DMS153 treated with DMSO at 0.1 percent for 48 hours (cell line): ENCODE measurements at regions not wholly inside any gene's neighbourhood (a gene's known extent, or its start where the extent isn't known, plus 50 kb on each side); places are given as distances from the start of the nearest gene placed in this dataset.
A peak's percentile ranks its signal among the peaks of the same experiment; 100 is the strongest.

ENCODE experiments used
- DNase-seq: peaks from one replicate; lab custom pipeline; 2025; ENCODE audit not compliant: unreplicated experiment; lab: John Stamatoyannopoulos, UW

GRCh38 chr4:28536124-28536523 is 1675.5 kb downstream of the STIM2 start:
- DNase-seq, result no peak

GRCh38 chr4:28545986-28546385 is 1685.3 kb downstream of the STIM2 start:
- no peak for DNase-seq

- no peak for DNase-seq
These were observed 1687.5 kb downstream of the STIM2 start for GRCh38 chr4:28548136-28548535.

- DNase-seq, result no peak
These were observed 1688.0 kb downstream of the STIM2 start for GRCh38 chr4:28548594-28548993.

- DNase-seq, result no peak
These were observed 1695.2 kb downstream of the STIM2 start for GRCh38 chr4:28555866-28556265.

GRCh38 chr4:28557755-28558154 is 1697.1 kb downstream of the STIM2 start:
- DNase-seq, result no peak

GRCh38 chr4:28558895-28559294 is 1698.3 kb downstream of the STIM2 start:
- no peak for DNase-seq

- DNase-seq, result no peak
These were observed 1702.3 kb downstream of the STIM2 start for GRCh38 chr4:28562913-28563312.

GRCh38 chr4:28565396-28565795 is 1704.8 kb downstream of the STIM2 start:
- DNase-seq, result no peak

GRCh38 chr4:28600958-28601357 is 1740.3 kb downstream of the STIM2 start:
- DNase-seq, result no peak

- DNase-seq, result no peak
These were observed 1761.0 kb downstream of the STIM2 start for GRCh38 chr4:28621591-28621990.

- DNase-seq, result no peak
These were observed 1776.3 kb downstream of the STIM2 start for GRCh38 chr4:28636971-28637370.

- no peak for DNase-seq
These were observed 1779.1 kb downstream of the STIM2 start for GRCh38 chr4:28639747-28640146.

- no peak for DNase-seq
These were observed 1794.0 kb downstream of the STIM2 start for GRCh38 chr4:28654618-28655017.

- no peak for DNase-seq
These were observed 1804.7 kb downstream of the STIM2 start for GRCh38 chr4:28665306-28665705.

GRCh38 chr4:28675582-28675981 is 1814.9 kb downstream of the STIM2 start:
- no peak for DNase-seq

GRCh38 chr4:28677808-28678207 is 1817.2 kb downstream of the STIM2 start:
- no peak for DNase-seq

- no peak for DNase-seq
These were observed 1822.2 kb downstream of the STIM2 start for GRCh38 chr4:28682847-28683246.

- peak; percentile 0 for DNase-seq
These were observed 1826.0 kb downstream of the STIM2 start for GRCh38 chr4:28686618-28687017.

- DNase-seq, result no peak
These were observed 1830.2 kb downstream of the STIM2 start for GRCh38 chr4:28690890-28691289.

- no peak for DNase-seq
These were observed 1841.9 kb downstream of the STIM2 start for GRCh38 chr4:28702571-28702970.

- no peak for DNase-seq
These were observed 1849.2 kb downstream of the STIM2 start for GRCh38 chr4:28709891-28710290.

GRCh38 chr4:28723371-28723770 is 1862.7 kb downstream of the STIM2 start:
- DNase-seq, result no peak

GRCh38 chr4:28724239-28724638 is 1863.6 kb downstream of the STIM2 start:
- DNase-seq, result no peak
